H9 (cell line): ENCODE measurements at regions not wholly inside any gene's neighbourhood (a gene's known extent, or its start where the extent isn't known, plus 50 kb on each side); places are given as distances from the start of the nearest gene placed in this dataset.

Experiments
- DNase-seq: peaks from one replicate; pipeline ENCODE4 v3.0.0-alpha.2; 2017
- H2AFZ ChIP-seq: one replicate; pipeline ENCODE4 v1.6.1; 2013; ENCODE audit warnings: mild to moderate bottlenecking, low read length, control low read depth, moderate library complexity
- H2AK5ac ChIP-seq: 2 replicates; pipeline ENCODE4 v1.6.1; 2013; ENCODE audit warnings: low read length, control low read depth, mixed read lengths; ENCODE audit not compliant: insufficient read length
- H2BK120ac ChIP-seq: one replicate; pipeline ENCODE4 v1.6.1; 2013; ENCODE audit warnings: low read depth, mild to moderate bottlenecking, low read length, control low read depth, inconsistent platforms; ENCODE audit not compliant: poor library complexity, severe bottlenecking
- H2BK12ac ChIP-seq: 2 replicates; pipeline ENCODE4 v1.6.1; 2013; ENCODE audit warnings: low read length, control low read depth, mixed read lengths, low read depth; ENCODE audit not compliant: insufficient read length
- H2BK15ac ChIP-seq: 2 replicates; pipeline ENCODE4 v1.6.1; 2013; ENCODE audit warnings: low read depth, low read length, control low read depth
- H2BK20ac ChIP-seq: one replicate; pipeline ENCODE4 v1.6.1; 2013; ENCODE audit warnings: low read depth, mild to moderate bottlenecking, low read length, control low read depth, inconsistent platforms; ENCODE audit not compliant: poor library complexity, severe bottlenecking
- H2BK5ac ChIP-seq: 2 replicates; pipeline ENCODE4 v1.6.1; 2013; ENCODE audit warnings: low read length, control low read depth, mixed read lengths; ENCODE audit not compliant: insufficient read length
- H3K14ac ChIP-seq: 2 replicates; pipeline ENCODE4 v1.6.1; 2013; ENCODE audit warnings: low read length, control low read depth; ENCODE audit not compliant: insufficient read depth
- H3K18ac ChIP-seq: 2 replicates; pipeline ENCODE4 v1.6.1; 2013; ENCODE audit warnings: low read depth, mild to moderate bottlenecking, mixed read lengths, low read length, control low read depth; ENCODE audit not compliant: insufficient read length
- H3K23ac ChIP-seq: 2 replicates; pipeline ENCODE4 v1.6.1; 2013; ENCODE audit warnings: low read length, control low read depth, mixed read lengths, low read depth; ENCODE audit not compliant: insufficient read length
- H3K23me2 ChIP-seq: 2 replicates; pipeline ENCODE4 v1.6.1; 2013; ENCODE audit warnings: low read depth, mild to moderate bottlenecking, mixed read lengths, low read length, control low read depth; ENCODE audit not compliant: insufficient read length, poor library complexity, severe bottlenecking
- H3K27ac ChIP-seq: 2 replicates; pipeline ENCODE4 v1.5.1; 2013; ENCODE audit warnings: low read length, control low read depth, mixed read lengths, low read depth; ENCODE audit not compliant: insufficient read length
- H3K27me3 ChIP-seq: 2 replicates; pipeline ENCODE4 v1.6.1; 2013; ENCODE audit warnings: low read length, control low read depth, inconsistent platforms; ENCODE audit not compliant: insufficient read depth
- H3K4ac ChIP-seq: 2 replicates; pipeline ENCODE4 v1.6.1; 2013; ENCODE audit warnings: low read depth, mild to moderate bottlenecking, control low read depth, inconsistent platforms, low read length, moderate library complexity
- H3K4me1 ChIP-seq: 2 replicates; pipeline ENCODE4 v1.6.1; 2013; ENCODE audit warnings: low read length, control low read depth, inconsistent platforms; ENCODE audit not compliant: insufficient read depth
- H3K4me2 ChIP-seq: 2 replicates; pipeline ENCODE4 v1.6.1; 2013; ENCODE audit warnings: low read length, control low read depth, mixed read lengths; ENCODE audit not compliant: insufficient read length, insufficient read depth
- H3K56ac ChIP-seq: 2 replicates; pipeline ENCODE4 v1.6.1; 2013; ENCODE audit warnings: low read depth, mild to moderate bottlenecking, mixed read lengths, low read length, control low read depth; ENCODE audit not compliant: insufficient read length
- H3K79me1 ChIP-seq: 2 replicates; pipeline ENCODE4 v1.6.1; 2013; ENCODE audit warnings: low read depth, mild to moderate bottlenecking, moderate library complexity, low read length, control low read depth, inconsistent platforms; ENCODE audit not compliant: insufficient read depth, poor library complexity, severe bottlenecking
- H3K79me2 ChIP-seq: 2 replicates; pipeline ENCODE4 v1.6.1; 2013; ENCODE audit warnings: low read length, control low read depth, inconsistent platforms; ENCODE audit not compliant: insufficient read depth
- H3K9ac ChIP-seq: 2 replicates; pipeline ENCODE4 v1.6.1; 2013; ENCODE audit warnings: low read length, control low read depth, mixed read lengths; ENCODE audit not compliant: insufficient read length; ENCODE audit errors: extremely low read depth
- H3K9me3 ChIP-seq: one replicate; pipeline ENCODE4 v1.6.1; 2013; ENCODE audit warnings: low read depth, low read length, inconsistent platforms; ENCODE audit not compliant: control insufficient read depth
- H3T11ph ChIP-seq: one replicate; pipeline ENCODE4 v1.6.1; 2013; ENCODE audit warnings: mild to moderate bottlenecking, low read length, control low read depth, inconsistent platforms
- H4K20me1 ChIP-seq: one replicate; pipeline ENCODE4 v1.6.1; 2013; ENCODE audit not compliant: control insufficient read depth, insufficient read length, insufficient read depth
- H4K5ac ChIP-seq: 2 replicates; pipeline ENCODE4 v1.6.1; 2013; ENCODE audit warnings: low read depth, mild to moderate bottlenecking, mixed read lengths, low read length, control low read depth; ENCODE audit not compliant: insufficient read length
- H4K8ac ChIP-seq: replicated peaks from 2 replicates; pipeline ENCODE4 v1.6.1; 2013; ENCODE audit warnings: low read length, control low read depth, mixed read lengths, low read depth; ENCODE audit not compliant: insufficient read length
- H4K91ac ChIP-seq: 2 replicates; pipeline ENCODE4 v1.6.1; 2013; ENCODE audit warnings: low read depth, mild to moderate bottlenecking, moderate library complexity, mixed read lengths, low read length, control low read depth; ENCODE audit not compliant: insufficient read length
- H3K27ac Mint-ChIP-seq, 3 experiments: 2 replicates in 2 of 3; 3 replicates in 1 of 3; pipeline ENCODE4 v1.8.0; 2020 to 2021; ENCODE audit warnings: mixed read lengths in 3 of 3, mild to moderate bottlenecking in 1 of 3, moderate library complexity in 1 of 3
- H3K27me3 Mint-ChIP-seq: 2 replicates; pipeline ENCODE4 v1.8.0; 2021; ENCODE audit warnings: low read depth, mild to moderate bottlenecking, moderate library complexity, mixed read lengths
- H3K36me3 Mint-ChIP-seq, 3 experiments: 2 replicates in 2 of 3; 3 replicates in 1 of 3; pipeline ENCODE4 v1.8.0; 2020 to 2021; ENCODE audit warnings: low read depth in 3 of 3, mixed read lengths in 3 of 3; ENCODE audit not compliant: insufficient read depth in 1 of 3
- H3K4me1 Mint-ChIP-seq, 2 experiments: 2 replicates each; pipeline ENCODE4 v1.8.0; 2020; ENCODE audit warnings: mixed read lengths in 2 of 2
- H3K4me3 Mint-ChIP-seq, 2 experiments: 2 replicates in 1 of 2; 3 replicates in 1 of 2; pipeline ENCODE4 v1.8.0; 2020 to 2021; ENCODE audit warnings: mild to moderate bottlenecking in 2 of 2, mixed read lengths in 2 of 2, moderate library complexity in 1 of 2
- H3K9me3 Mint-ChIP-seq, 2 experiments: 2 replicates in 1 of 2; 3 replicates in 1 of 2; pipeline ENCODE4 v1.8.0; 2020; ENCODE audit warnings: mild to moderate bottlenecking in 2 of 2, mixed read lengths in 2 of 2, moderate library complexity in 1 of 2
- WGBS: extraction: QIAGEN DNeasy Blood & Tissue Kit; methylation state at CpG from one replicate; pipeline ENCODE4 v1.1.7; 2013; ENCODE audit warnings: missing lambda C conversion rate, low lambda C conversion rate, mixed read lengths; ENCODE audit not compliant: insufficient read length; ENCODE audit errors: extremely low coverage; 5-methylcytosine and 5-hydroxymethylcytosine counted together
- TF ChIP-seq, protein P1 (sequence below): fragments of 200-600 bp; sonication (generic); conservative IDR thresholded peaks from 3 replicates; pipeline ENCODE4 v1.8.0; 2021; ENCODE audit warnings: antibody characterized with exemption, mild to moderate bottlenecking

DNA sequence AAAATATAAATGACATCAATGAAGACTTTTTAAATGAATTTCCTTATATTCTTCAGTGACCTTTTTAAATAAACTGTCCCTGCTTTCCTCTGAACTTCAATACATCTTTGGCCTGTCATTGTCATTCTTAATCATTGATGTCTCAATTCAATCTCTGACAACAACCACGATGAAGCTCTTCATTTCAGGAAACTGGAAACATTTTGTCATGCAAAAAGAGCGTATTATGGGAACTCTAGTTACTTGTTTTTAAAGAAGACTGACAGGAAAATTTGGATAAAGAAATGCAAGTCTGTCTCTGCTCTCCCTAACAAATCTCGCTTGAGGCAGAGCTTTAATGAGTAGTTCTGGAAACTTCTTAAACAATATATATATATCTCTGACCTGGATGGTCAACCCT is 535.8 kb upstream of the ADGRL2 start:
- Histone ChIP-seq H2BK15ac (no peak overlapping the region), H3K23me2 (no peaks in the 10 kb centered on the region), H3K79me2 (no peaks in the 10 kb centered on the region), H3T11ph (no peak overlapping the region), H2BK12ac (no peak overlapping the region), H2AFZ (no peak overlapping the region), H2AK5ac (no peak overlapping the region), H3K79me1 (no peaks in the 10 kb centered on the region), H3K4me2 (no peak overlapping the region), H3K56ac (no peak overlapping the region), H4K91ac (no peak overlapping the region), H3K18ac (no peak overlapping the region), H4K8ac (no peak overlapping the region), H3K14ac (no peak overlapping the region), H3K4me1 (peaks cover 2% of the 10 kb centered on the region; the same call in 1 of the 2 replicates), H3K9ac (no peak overlapping the region), H3K4ac (no peak overlapping the region), H3K9me3 (no peaks in the 10 kb centered on the region), H3K27me3 (no peaks in the 10 kb centered on the region), H2BK5ac (no peak overlapping the region), H2BK120ac (no peak overlapping the region), H2BK20ac (no peak overlapping the region), H3K27ac (no peak overlapping the region), H3K23ac (no peak overlapping the region), H4K5ac (no peak overlapping the region), H4K20me1 (no peaks in the 10 kb centered on the region)
- TF ChIP-seq, protein P1, sequence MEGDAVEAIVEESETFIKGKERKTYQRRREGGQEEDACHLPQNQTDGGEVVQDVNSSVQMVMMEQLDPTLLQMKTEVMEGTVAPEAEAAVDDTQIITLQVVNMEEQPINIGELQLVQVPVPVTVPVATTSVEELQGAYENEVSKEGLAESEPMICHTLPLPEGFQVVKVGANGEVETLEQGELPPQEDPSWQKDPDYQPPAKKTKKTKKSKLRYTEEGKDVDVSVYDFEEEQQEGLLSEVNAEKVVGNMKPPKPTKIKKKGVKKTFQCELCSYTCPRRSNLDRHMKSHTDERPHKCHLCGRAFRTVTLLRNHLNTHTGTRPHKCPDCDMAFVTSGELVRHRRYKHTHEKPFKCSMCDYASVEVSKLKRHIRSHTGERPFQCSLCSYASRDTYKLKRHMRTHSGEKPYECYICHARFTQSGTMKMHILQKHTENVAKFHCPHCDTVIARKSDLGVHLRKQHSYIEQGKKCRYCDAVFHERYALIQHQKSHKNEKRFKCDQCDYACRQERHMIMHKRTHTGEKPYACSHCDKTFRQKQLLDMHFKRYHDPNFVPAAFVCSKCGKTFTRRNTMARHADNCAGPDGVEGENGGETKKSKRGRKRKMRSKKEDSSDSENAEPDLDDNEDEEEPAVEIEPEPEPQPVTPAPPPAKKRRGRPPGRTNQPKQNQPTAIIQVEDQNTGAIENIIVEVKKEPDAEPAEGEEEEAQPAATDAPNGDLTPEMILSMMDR: no peak
- no peaks in the 10 kb centered on the region for H3K27me3 Mint-ChIP-seq
- H3K4me3 Mint-ChIP-seq: no peak overlapping the region
- no peaks in the 10 kb centered on the region for H3K9me3 Mint-ChIP-seq
- 0 out of 7 replicates have a peak, but pooled peaks cover 0 to 2% (median 0%) of the 10 kb centered on the region in 3 experiments for H3K36me3 Mint-ChIP-seq
- H3K4me1 Mint-ChIP-seq: peaks cover 33 to 42% of the 10 kb centered on the region in 2 experiments
- peak overlapping the region; percentile 37 to 92 (median 83); a peak in 5 of 7 replicates for H3K27ac Mint-ChIP-seq
- no peak for DNase-seq
- WGBS: no CpG with 5 or more reads among the region's 3 CpGs
